SK-N-SH (cell line): ENCODE measurements at regions not wholly inside any gene's neighbourhood (a gene's known extent, or its start where the extent isn't known, plus 50 kb on each side); places are given as distances from the start of the nearest gene placed in this dataset.
"Not testable (repeated sequence)": the region's sequence is repeated elsewhere in the genome, so short reads cannot be mapped to it uniquely, and the experiment has no call there.

ENCODE experiments used
- CTCF ChIA-PET: fragments of 300-600, 350-600 bp; formaldehyde crosslinking; extraction: SDS; loops from one replicate; lab custom pipeline; 2021; lab: Yijun Ruan, JAX
- POLR2A ChIA-PET: fragments of 350-600 bp; sonication (Branson Sonifier 250); formaldehyde crosslinking; extraction: SDS; loops from one replicate; lab custom pipeline; 2020; ENCODE audit warnings: antibody characterized with exemption, inconsistent platforms; lab: Yijun Ruan, JAX
- DNase-seq: peaks from one replicate; pipeline ENCODE4 v3.0.0; 2012
- H2AFZ ChIP-seq: fragments of 200-600 bp; sonication (generic); 2 replicates; pipeline ENCODE4 v1.8.1; 2016; ENCODE audit warnings: antibody characterized with exemption, mild to moderate bottlenecking, low read depth
- H3F3A ChIP-seq: fragments of 200-600 bp; sonication (generic); replicated peaks from 2 replicates; pipeline ENCODE3; 2016; ENCODE audit warnings: antibody characterized with exemption, mild to moderate bottlenecking; ENCODE audit not compliant: insufficient read depth
- H3K27ac ChIP-seq, 2 experiments: fragments of 200-500 bp in 1 of 2; fragments of 200-600 bp in 1 of 2; sonication (Bioruptor generic) in 1 of 2; sonication (generic), shearing (Covaris generic) in 1 of 2; 2 replicates each; pipeline versions ENCODE4 v1.5.1 to v1.6.1; 2014 to 2016; ENCODE audit warnings: low read depth in 2 of 2, inconsistent platforms in 1 of 2, low read length in 1 of 2, mild to moderate bottlenecking in 1 of 2, mixed read lengths in 1 of 2
- H3K27me3 ChIP-seq: fragments of 200-600 bp; sonication (generic), shearing (Covaris generic); 2 replicates; pipeline ENCODE4 v1.6.1; 2016; ENCODE audit warnings: mixed run types; ENCODE audit not compliant: insufficient read depth
- H3K36me3 ChIP-seq, 2 experiments: fragments of 200-500 bp in 1 of 2; fragments of 200-600 bp in 1 of 2; sonication (Bioruptor generic) in 1 of 2; sonication (generic) in 1 of 2; replicated peaks in 1 of 2; 2 replicates each; pipeline versions ENCODE3 to v1.5.1; 2014 to 2016; ENCODE audit warnings: low read length in 1 of 2, mild to moderate bottlenecking in 1 of 2; ENCODE audit not compliant: insufficient read depth in 2 of 2, control insufficient read depth in 1 of 2
- H3K4me1 ChIP-seq, 2 experiments: fragments of 200-500 bp in 1 of 2; fragments of 200-600 bp in 1 of 2; sonication (Bioruptor generic) in 1 of 2; sonication (generic), shearing (Covaris generic) in 1 of 2; 2 replicates each; pipeline versions ENCODE4 v1.5.1 to v1.6.1; 2014 to 2016; ENCODE audit warnings: low read depth in 1 of 2, low read length in 1 of 2, mixed run types in 1 of 2; ENCODE audit not compliant: insufficient read depth in 2 of 2, control insufficient read depth in 1 of 2
- H3K4me2 ChIP-seq: fragments of 200-600 bp; sonication (generic), shearing (Covaris generic); 2 replicates; pipeline ENCODE4 v1.6.1; 2017; ENCODE audit warnings: mixed run types
- H3K4me3 ChIP-seq, 2 experiments: fragments of 200-500 bp in 1 of 2; fragments of 200-600 bp in 1 of 2; sonication (Bioruptor generic) in 1 of 2; sonication (generic), shearing (Covaris generic) in 1 of 2; 2 replicates each; pipeline versions ENCODE4 v1.5.1 to v1.8.1; 2014 to 2016; ENCODE audit warnings: low read depth in 2 of 2, inconsistent platforms in 1 of 2, low read length in 1 of 2, mild to moderate bottlenecking in 1 of 2, mixed read lengths in 1 of 2, moderate library complexity in 1 of 2
- H3K79me2 ChIP-seq: fragments of 200-600 bp; sonication (generic); 2 replicates; pipeline ENCODE4 v1.8.1; 2017; ENCODE audit warnings: mild to moderate bottlenecking; ENCODE audit not compliant: insufficient read depth
- H3K9ac ChIP-seq: fragments of 200-600 bp; sonication (generic); 2 replicates; pipeline ENCODE4 v1.6.1; 2017; ENCODE audit warnings: mixed run types
- H3K9me2 ChIP-seq: fragments of 200-600 bp; sonication (generic); 2 replicates; pipeline ENCODE4 v1.6.1; 2017; ENCODE audit warnings: mixed run types
- H3K9me3 ChIP-seq: fragments of 200-600 bp; sonication (generic); 2 replicates; pipeline ENCODE4 v1.6.1; 2017; ENCODE audit warnings: mixed run types, mild to moderate bottlenecking, moderate library complexity
- H4K20me1 ChIP-seq: fragments of 200-600 bp; sonication (generic); 2 replicates; pipeline ENCODE4 v1.6.1; 2017; ENCODE audit warnings: mild to moderate bottlenecking, mixed run types; ENCODE audit not compliant: insufficient read depth
- CHD2 ChIP-seq: fragments of 150-350 bp; IDR thresholded peaks from 2 replicates; pipeline ENCODE4 v1.6.1; 2018; ENCODE audit warnings: low read length; ENCODE audit not compliant: partially characterized antibody
- ELF1 ChIP-seq: IDR thresholded peaks from 2 replicates; pipeline ENCODE4 v1.4.0; 2012
- EP300 ChIP-seq, 2 experiments: IDR thresholded peaks; 2 replicates each; pipeline versions ENCODE4 v1.4.0 to v1.6.1; 2012; ENCODE audit warnings: borderline replicate concordance in 1 of 2, low read depth in 1 of 2, low read length in 1 of 2
- FOSL2 ChIP-seq: IDR thresholded peaks from 2 replicates; pipeline ENCODE4 v1.4.0; 2012; ENCODE audit warnings: low read depth, mild to moderate bottlenecking, moderate library complexity, borderline replicate concordance
- FOXJ3 ChIP-seq: sonication (generic); formaldehyde crosslinking; IDR thresholded peaks from 2 replicates; pipeline ENCODE4 v1.5.1; 2020; ENCODE audit warnings: mild to moderate bottlenecking, missing genetic modification reagents
- FOXM1 ChIP-seq: IDR thresholded peaks from 2 replicates; pipeline ENCODE4 v1.4.0; 2012; ENCODE audit warnings: low read depth, mild to moderate bottlenecking
- GABPA ChIP-seq: IDR thresholded peaks from 2 replicates; pipeline ENCODE4 v1.4.0; 2012; ENCODE audit warnings: low read depth, mild to moderate bottlenecking
- JUND ChIP-seq: IDR thresholded peaks from 2 replicates; pipeline ENCODE4 v1.4.0; 2012
- MXI1 ChIP-seq: IDR thresholded peaks from 2 replicates; pipeline ENCODE4 v1.6.1; 2012; ENCODE audit warnings: mild to moderate bottlenecking, low read depth, low read length, improper control_type of control experiment
- NFIC ChIP-seq: IDR thresholded peaks from 2 replicates; pipeline ENCODE4 v1.4.0; 2012; ENCODE audit warnings: borderline replicate concordance
- POLR2AphosphoS5 ChIP-seq: IDR thresholded peaks from 2 replicates; pipeline ENCODE4 v1.6.1; 2012; ENCODE audit warnings: low read depth, low read length
- RCOR1 ChIP-seq: fragments of 150-350 bp; IDR thresholded peaks from 2 replicates; pipeline ENCODE4 v1.6.1; 2017; ENCODE audit warnings: antibody characterized with exemption, low read length
- RFX5 ChIP-seq: IDR thresholded peaks from 2 replicates; pipeline ENCODE4 v1.6.1; 2012; ENCODE audit warnings: mild to moderate bottlenecking, improper control_type of control experiment, low read length
- RXRA ChIP-seq: IDR thresholded peaks from 2 replicates; pipeline ENCODE4 v1.4.0; 2012; ENCODE audit warnings: low read depth, mild to moderate bottlenecking, borderline replicate concordance
- WGBS: methylation state at CpG from one replicate; pipeline ENCODE4 v1.1.6; 2017; ENCODE audit warnings: low lambda C conversion rate; 5-methylcytosine and 5-hydroxymethylcytosine counted together
- TF ChIP-seq, protein P1 (sequence below): IDR thresholded peaks from 2 replicates; pipeline ENCODE4 v1.4.0; 2012; ENCODE audit warnings: low read depth, borderline replicate concordance
- TF ChIP-seq, protein P2 (sequence below): fragments of 150-350 bp; IDR thresholded peaks from 2 replicates; pipeline ENCODE4 v1.6.1; 2017; ENCODE audit warnings: antibody characterized with exemption, low read length, low read depth, borderline replicate concordance
- TF ChIP-seq, protein P3 (sequence below): fragments of 150-350 bp; IDR thresholded peaks from 2 replicates; pipeline ENCODE4 v1.6.1; 2016; ENCODE audit warnings: mild to moderate bottlenecking, low read depth, low read length
- TF ChIP-seq, protein P4 (sequence below): IDR thresholded peaks from 2 replicates; pipeline ENCODE4 v1.4.0; 2012; ENCODE audit warnings: low read depth
- TF ChIP-seq, protein P5 (sequence below): fragments of 200-600 bp; sonication (generic); IDR thresholded peaks from 2 replicates; pipeline ENCODE4 v1.6.1; 2017; ENCODE audit warnings: antibody characterized with exemption, mild to moderate bottlenecking, moderate library complexity

DNA sequence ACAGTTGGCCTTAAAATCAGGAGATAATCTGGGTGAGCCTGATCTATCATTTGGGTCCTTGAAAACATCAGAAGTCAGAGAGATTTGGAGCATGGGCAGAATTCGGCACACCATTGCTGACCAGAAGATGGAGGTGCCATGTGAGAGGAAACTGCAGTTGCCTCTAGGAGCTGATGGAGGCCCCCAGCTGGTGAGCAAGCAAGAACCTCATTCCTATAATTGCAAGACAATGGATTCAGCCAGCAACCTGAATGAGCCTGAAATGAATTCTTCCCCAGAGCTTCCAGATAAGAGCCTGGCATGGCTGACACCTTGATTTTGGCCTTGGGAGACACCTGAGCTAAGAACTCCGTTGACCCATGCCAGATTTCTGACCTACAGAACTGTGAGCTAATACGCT is 76.3 kb upstream of the FYN start:
- no peaks in the 10 kb centered on the region for H3K36me3 ChIP-seq
- no peaks in the 10 kb centered on the region for H3K27me3 ChIP-seq
- H3K4me1 ChIP-seq: peaks cover 4 to 15% of the 10 kb centered on the region in 2 experiments; a peak in 3 of 4 replicates
- no peak overlapping the region for H3K4me3 ChIP-seq
- H4K20me1 ChIP-seq: no peaks in the 10 kb centered on the region
- no peaks in the 10 kb centered on the region for H3F3A ChIP-seq
- CTCF ChIA-PET: no interaction called here
- no peaks in the 10 kb centered on the region for H3K79me2 ChIP-seq
- H3K9me2 ChIP-seq: no peaks in the 10 kb centered on the region
- no peak for TF ChIP-seq ELF1
- TF ChIP-seq, protein P1, sequence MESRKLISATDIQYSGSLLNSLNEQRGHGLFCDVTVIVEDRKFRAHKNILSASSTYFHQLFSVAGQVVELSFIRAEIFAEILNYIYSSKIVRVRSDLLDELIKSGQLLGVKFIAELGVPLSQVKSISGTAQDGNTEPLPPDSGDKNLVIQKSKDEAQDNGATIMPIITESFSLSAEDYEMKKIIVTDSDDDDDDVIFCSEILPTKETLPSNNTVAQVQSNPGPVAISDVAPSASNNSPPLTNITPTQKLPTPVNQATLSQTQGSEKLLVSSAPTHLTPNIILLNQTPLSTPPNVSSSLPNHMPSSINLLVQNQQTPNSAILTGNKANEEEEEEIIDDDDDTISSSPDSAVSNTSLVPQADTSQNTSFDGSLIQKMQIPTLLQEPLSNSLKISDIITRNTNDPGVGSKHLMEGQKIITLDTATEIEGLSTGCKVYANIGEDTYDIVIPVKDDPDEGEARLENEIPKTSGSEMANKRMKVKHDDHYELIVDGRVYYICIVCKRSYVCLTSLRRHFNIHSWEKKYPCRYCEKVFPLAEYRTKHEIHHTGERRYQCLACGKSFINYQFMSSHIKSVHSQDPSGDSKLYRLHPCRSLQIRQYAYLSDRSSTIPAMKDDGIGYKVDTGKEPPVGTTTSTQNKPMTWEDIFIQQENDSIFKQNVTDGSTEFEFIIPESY: no peak
- TF ChIP-seq FOXJ3 (CRISPR knock-in tag): no peak
- TF ChIP-seq, protein P2, sequence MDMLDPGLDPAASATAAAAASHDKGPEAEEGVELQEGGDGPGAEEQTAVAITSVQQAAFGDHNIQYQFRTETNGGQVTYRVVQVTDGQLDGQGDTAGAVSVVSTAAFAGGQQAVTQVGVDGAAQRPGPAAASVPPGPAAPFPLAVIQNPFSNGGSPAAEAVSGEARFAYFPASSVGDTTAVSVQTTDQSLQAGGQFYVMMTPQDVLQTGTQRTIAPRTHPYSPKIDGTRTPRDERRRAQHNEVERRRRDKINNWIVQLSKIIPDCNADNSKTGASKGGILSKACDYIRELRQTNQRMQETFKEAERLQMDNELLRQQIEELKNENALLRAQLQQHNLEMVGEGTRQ: no peak
- no peak for TF ChIP-seq RXRA
- TF ChIP-seq, protein P3, sequence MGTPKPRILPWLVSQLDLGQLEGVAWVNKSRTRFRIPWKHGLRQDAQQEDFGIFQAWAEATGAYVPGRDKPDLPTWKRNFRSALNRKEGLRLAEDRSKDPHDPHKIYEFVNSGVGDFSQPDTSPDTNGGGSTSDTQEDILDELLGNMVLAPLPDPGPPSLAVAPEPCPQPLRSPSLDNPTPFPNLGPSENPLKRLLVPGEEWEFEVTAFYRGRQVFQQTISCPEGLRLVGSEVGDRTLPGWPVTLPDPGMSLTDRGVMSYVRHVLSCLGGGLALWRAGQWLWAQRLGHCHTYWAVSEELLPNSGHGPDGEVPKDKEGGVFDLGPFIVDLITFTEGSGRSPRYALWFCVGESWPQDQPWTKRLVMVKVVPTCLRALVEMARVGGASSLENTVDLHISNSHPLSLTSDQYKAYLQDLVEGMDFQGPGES: no peak
- no peak for TF ChIP-seq NFIC
- no peak for TF ChIP-seq FOXM1
- TF ChIP-seq, protein P4, sequence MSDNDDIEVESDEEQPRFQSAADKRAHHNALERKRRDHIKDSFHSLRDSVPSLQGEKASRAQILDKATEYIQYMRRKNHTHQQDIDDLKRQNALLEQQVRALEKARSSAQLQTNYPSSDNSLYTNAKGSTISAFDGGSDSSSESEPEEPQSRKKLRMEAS: no peak
- no peak for TF ChIP-seq POLR2AphosphoS5
- TF ChIP-seq FOSL2: no peak
- TF ChIP-seq RCOR1: no peak
- no peak for TF ChIP-seq JUND
- TF ChIP-seq MXI1: no peak
- TF ChIP-seq, protein P5, sequence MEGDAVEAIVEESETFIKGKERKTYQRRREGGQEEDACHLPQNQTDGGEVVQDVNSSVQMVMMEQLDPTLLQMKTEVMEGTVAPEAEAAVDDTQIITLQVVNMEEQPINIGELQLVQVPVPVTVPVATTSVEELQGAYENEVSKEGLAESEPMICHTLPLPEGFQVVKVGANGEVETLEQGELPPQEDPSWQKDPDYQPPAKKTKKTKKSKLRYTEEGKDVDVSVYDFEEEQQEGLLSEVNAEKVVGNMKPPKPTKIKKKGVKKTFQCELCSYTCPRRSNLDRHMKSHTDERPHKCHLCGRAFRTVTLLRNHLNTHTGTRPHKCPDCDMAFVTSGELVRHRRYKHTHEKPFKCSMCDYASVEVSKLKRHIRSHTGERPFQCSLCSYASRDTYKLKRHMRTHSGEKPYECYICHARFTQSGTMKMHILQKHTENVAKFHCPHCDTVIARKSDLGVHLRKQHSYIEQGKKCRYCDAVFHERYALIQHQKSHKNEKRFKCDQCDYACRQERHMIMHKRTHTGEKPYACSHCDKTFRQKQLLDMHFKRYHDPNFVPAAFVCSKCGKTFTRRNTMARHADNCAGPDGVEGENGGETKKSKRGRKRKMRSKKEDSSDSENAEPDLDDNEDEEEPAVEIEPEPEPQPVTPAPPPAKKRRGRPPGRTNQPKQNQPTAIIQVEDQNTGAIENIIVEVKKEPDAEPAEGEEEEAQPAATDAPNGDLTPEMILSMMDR: no peak
- TF ChIP-seq RFX5: no peak
- no peak for TF ChIP-seq CHD2
- no peak for TF ChIP-seq EP300 (IDR thresholded peaks at IDR 0.05; ENCODE audit: borderline replicate concordance in 1 of 2, low read depth in 1 of 2, low read length in 1 of 2)
- no peak for TF ChIP-seq GABPA
- H3K4me2 ChIP-seq: no peak overlapping the region
- H3K9me3 ChIP-seq: no peaks in the 10 kb centered on the region
- 93% methylated on average over 3 of the region's 3 CpGs for WGBS
- H3K9ac ChIP-seq: no peak overlapping the region
- no peak overlapping the region for H3K27ac ChIP-seq
- H2AFZ ChIP-seq: no peak overlapping the region
- POLR2A ChIA-PET: no interaction called here
- DNase-seq: no peak

DNA sequence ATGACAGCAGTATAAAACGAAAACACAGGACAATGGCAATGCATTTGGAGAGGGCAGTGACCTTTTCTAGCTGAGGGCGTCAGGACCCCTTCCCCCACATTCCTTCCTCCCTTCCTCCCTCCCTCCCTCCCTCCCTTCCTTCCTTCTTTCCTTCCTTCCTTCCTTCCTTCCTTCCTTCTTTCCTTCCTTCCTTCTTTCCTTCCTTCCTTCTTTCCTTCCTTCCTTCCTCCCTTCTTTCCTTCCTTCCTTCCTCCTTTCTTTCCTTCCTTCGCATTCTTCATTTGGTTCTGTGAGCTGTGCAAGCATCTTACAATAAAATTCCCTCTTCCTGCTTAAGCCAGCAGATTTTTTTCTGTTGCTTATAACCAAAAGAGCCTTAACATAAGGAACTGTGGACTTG is 76.7 kb upstream of the FYN start:
- H3K4me1 ChIP-seq: peaks cover 4 to 15% of the 10 kb centered on the region in 2 experiments; a peak in 3 of 4 replicates
- H3K36me3 ChIP-seq, H3K4me2 ChIP-seq, H3K79me2 ChIP-seq, H3K9me3 ChIP-seq, POLR2A ChIA-PET, DNase-seq, H3K27me3 ChIP-seq, H2AFZ ChIP-seq, H3K9me2 ChIP-seq, H4K20me1 ChIP-seq, H3K9ac ChIP-seq, H3K4me3 ChIP-seq, H3K27ac ChIP-seq, H3F3A ChIP-seq, CTCF ChIA-PET: not testable (repeated sequence)
- 80% methylated on average over 3 of the region's 3 CpGs for WGBS
